ENCODE measurements at regions not wholly inside any gene's neighbourhood (a gene's known extent, or its start where the extent isn't known, plus 50 kb on each side); places are given as distances from the start of the nearest gene placed in this dataset.

- DNase-seq (ENCODE audit: low read depth): no peak
Measured at GRCh38 chr1:98813738-98814309, 152.3 kb downstream of the SNX7 start.

DNA sequence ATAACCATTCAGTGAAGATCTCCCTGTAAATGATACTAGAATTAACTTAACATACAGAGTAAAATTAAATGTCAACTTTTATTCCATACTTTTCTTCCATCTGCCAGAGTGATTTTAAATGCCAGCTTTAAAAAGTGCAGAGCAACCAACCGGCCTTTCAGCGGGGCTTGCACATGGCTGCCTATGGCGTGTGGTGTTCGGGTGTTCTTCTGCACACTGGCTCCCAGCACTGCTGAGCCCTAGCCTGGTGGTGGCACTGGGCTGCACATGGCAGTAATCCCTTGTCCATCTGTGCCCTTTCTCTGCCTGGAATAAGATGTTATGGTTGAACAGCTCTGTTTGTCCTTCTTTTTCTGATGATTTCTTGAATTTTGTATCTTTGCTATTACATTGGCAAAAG lies 156.3 kb downstream of the SNX7 start:
- no peak overlapping the region for H3K4me3 ChIP-seq (ENCODE audit: low read length)
- TF ChIP-seq, protein P1, sequence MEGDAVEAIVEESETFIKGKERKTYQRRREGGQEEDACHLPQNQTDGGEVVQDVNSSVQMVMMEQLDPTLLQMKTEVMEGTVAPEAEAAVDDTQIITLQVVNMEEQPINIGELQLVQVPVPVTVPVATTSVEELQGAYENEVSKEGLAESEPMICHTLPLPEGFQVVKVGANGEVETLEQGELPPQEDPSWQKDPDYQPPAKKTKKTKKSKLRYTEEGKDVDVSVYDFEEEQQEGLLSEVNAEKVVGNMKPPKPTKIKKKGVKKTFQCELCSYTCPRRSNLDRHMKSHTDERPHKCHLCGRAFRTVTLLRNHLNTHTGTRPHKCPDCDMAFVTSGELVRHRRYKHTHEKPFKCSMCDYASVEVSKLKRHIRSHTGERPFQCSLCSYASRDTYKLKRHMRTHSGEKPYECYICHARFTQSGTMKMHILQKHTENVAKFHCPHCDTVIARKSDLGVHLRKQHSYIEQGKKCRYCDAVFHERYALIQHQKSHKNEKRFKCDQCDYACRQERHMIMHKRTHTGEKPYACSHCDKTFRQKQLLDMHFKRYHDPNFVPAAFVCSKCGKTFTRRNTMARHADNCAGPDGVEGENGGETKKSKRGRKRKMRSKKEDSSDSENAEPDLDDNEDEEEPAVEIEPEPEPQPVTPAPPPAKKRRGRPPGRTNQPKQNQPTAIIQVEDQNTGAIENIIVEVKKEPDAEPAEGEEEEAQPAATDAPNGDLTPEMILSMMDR (conservative IDR thresholded peaks at IDR 0.05; ENCODE audit: low read length): no peak
- DNase-seq (ENCODE audit: low read depth): no peak

More at GRCh38 chr1:98813738-98814309, 152.3 kb downstream of the SNX7 start:
- no peak overlapping the region for H3K4me3 ChIP-seq (ENCODE audit: low read length)
- TF ChIP-seq, protein P1 (conservative IDR thresholded peaks at IDR 0.05; ENCODE audit: low read length): no peak

GRCh38 chr1:98821379-98821778 lies 159.9 kb downstream of the SNX7 start:
- TF ChIP-seq, protein P1 (conservative IDR thresholded peaks at IDR 0.05; ENCODE audit: low read length): no peak
- no peak for DNase-seq (ENCODE audit: low read depth)

DNA sequence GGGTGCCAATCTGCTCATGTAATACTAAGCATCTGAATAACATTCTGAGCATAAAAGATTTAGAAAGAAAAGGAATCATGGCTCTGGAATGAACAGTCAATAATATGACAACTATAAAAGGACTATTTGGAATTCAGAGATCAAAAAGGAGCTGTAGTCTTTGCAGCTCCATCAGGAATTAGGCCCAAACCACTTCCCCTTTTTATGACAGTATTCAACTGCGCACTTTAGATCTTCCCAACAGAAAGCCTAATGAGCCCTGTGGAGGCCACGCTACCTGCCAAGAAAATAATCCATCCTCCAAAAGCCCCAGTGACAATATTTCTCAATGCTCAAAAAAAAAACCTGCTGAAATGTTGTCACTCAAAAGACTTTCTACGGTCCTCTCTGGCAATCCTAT lies 163.2 kb downstream of the SNX7 start:
- DNase-seq (ENCODE audit: low read depth): no peak
- TF ChIP-seq, protein P1 (conservative IDR thresholded peaks at IDR 0.05; ENCODE audit: low read length): no peak
- no peak overlapping the region for H3K4me3 ChIP-seq (ENCODE audit: low read length)

More at GRCh38 chr1:98821379-98821778, 159.9 kb downstream of the SNX7 start:
- no peak overlapping the region for H3K4me3 ChIP-seq (ENCODE audit: low read length)

GRCh38 chr1:98827041-98827440 lies 165.5 kb downstream of the SNX7 start:
- DNase-seq (ENCODE audit: low read depth): no peak
- H3K4me3 ChIP-seq (ENCODE audit: low read length): no peak overlapping the region
- TF ChIP-seq, protein P1 (conservative IDR thresholded peaks at IDR 0.05; ENCODE audit: low read length): no peak

DNA sequence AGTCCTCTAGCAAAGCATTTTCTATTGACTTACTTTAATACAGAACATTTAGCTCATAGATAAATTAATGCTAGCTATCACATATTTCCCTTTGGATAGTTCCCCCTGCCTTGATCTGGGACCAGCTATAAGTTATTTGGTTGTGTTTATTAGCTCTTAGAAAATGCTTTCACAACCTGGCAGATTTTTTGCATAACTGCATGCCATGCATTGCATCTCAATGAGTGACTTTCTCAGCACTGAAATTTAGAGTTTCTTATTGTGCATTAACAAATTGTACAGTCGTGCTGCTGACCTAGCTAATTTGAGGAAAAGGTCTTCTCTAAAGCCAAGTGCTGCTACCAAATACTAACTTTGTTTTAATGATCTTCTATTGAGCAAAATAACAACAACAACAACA lies 164.8 kb downstream of the PLPPR5 start:
- no peak overlapping the region for H3K4me3 ChIP-seq (ENCODE audit: low read length)
- DNase-seq (ENCODE audit: low read depth): peak; percentile 38
- TF ChIP-seq, protein P1 (conservative IDR thresholded peaks at IDR 0.05; ENCODE audit: low read length): no peak
